HG03025 (cell line): ENCODE measurements at regions not wholly inside any gene's neighbourhood (a gene's known extent, or its start where the extent isn't known, plus 50 kb on each side); places are given as distances from the start of the nearest gene placed in this dataset.

Experiments
- ATAC-seq: cut with Tn5 transposase; IDR thresholded peaks from one replicate; pipeline ENCODE4 v1.9.1; 2021; ENCODE audit warnings: mild to moderate bottlenecking, moderate library complexity; ENCODE audit not compliant: unreplicated experiment, low FRiP score

GRCh38 chr12:107271523-107271922, 178.2 kb upstream of the CRY1 start:
- ATAC-seq, result no peak

DNA sequence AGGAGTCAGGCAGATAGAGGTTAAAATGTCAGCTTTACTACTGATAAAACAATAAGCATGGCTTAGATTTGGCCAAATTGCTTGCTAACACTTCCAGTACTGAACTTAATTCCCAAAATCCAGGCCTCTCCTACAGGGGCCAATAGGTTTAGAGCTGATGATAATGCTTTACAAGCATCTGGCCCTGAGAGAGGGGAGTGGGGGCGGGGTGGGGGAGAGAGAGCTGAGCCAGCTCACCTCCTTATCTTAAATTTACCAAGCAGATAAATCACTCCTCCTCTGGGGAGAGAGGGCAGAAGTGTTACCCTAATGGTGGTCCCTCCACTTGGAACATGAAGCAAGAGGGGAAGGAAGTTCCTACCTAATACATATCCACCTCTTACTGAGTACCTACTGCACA, 182.2 kb upstream of the CRY1 start:
- no peak for ATAC-seq

DNA sequence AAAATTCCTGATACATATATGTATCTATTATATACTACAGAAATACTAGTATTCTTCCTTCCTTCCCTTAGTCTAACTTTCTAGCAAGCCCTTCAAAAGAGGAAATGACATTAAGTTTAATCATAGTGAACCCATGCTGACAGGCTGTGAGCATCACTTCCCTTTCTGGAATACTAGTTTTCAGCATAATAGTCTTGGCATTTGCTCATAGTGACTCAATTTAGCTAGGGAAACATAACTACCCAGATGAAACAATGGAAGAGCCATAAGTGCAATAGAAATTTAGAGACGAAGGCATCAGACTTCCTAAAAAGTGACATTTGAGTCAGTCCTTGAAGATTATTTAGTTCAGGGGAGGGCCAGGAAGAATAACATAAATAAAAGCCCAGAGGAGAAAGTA, 184.5 kb upstream of the CRY1 start:
- ATAC-seq, result no peak

DNA sequence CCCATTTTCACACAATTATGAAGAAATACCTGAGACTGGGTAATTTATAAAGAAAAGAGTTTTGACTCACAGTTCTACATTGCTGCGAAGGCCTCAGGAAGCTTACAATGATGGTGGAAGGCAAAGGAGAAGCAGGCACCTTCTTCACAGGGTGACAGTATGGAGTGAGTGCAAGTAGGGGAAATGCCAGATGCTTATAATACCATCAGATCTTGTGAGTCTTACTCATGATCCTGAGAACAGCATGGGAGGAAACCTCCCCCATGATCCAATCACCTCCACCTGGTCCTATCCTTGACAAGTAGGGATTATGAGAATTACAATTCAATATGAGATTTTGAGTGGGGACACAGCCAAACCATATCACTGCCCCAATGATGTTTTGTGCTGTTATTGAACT, 189.3 kb upstream of the CRY1 start:
- no peak for ATAC-seq

- no peak for ATAC-seq
These were observed 190.3 kb upstream of the CRY1 start for GRCh38 chr12:107283652-107284051.

DNA sequence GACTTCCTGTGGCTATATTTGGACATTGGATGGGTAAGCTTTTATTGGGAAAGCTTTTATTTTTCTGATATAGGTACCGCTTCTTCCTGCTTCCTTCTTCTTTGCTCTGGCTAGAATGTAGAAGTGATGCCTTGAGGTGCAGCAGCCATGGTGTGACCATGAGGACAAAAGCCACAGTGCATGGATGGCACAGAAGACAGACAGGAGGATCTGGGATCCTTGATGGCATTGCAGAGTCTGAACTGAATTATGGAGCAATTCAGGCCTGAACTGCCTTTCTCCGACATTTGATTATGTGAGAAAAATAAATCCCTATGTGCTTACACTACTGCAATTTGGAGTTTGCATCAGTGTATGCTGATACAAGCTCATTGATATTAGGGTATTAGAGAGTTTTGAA, 191.3 kb upstream of the CRY1 start:
- no peak for ATAC-seq

DNA sequence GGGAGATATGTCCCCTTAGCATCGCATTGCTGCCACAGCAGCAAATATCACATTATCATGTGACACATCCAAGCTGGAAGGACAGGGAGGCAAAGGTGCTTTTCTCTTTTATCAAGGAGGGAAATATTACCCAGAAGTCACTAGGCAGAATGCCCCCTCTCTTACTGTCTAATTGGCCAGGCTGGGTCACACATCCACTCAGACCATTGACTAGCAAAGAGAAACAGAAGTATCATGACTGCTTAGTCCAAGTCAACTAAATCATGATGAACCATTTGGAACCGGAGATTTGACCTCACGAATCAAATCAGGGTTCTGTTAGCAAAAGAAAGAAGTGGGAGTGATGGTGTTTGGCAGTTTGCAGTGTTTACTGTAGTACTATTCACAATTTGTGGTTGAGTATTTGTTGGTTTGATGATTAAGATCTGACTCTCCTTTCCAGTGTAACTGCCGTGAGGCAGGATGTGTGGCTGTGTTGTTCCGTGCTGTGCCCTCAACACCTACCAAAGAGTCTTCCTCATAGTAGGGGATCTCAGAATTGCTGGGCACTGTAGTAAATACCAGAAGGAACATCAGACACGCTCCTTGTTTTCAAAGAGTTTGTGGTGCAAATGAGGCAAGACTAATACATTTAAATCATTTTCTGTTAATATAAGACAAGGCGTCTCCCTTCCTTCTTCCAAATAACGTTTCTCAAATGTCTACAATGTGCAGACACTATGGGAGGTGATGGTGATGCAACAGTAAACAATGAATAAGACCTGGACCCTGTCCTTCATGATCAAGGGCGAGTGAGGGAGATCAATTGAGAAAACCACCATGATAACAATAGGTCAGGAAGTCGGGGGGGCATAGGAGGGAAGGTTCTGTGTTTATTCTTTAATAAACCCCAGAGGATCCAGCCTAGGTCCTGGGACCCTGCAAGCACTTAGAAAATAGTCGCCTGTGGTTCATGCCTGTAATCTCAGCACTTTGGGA, 194.4 kb upstream of the CRY1 start:
- ATAC-seq, result no peak

DNA sequence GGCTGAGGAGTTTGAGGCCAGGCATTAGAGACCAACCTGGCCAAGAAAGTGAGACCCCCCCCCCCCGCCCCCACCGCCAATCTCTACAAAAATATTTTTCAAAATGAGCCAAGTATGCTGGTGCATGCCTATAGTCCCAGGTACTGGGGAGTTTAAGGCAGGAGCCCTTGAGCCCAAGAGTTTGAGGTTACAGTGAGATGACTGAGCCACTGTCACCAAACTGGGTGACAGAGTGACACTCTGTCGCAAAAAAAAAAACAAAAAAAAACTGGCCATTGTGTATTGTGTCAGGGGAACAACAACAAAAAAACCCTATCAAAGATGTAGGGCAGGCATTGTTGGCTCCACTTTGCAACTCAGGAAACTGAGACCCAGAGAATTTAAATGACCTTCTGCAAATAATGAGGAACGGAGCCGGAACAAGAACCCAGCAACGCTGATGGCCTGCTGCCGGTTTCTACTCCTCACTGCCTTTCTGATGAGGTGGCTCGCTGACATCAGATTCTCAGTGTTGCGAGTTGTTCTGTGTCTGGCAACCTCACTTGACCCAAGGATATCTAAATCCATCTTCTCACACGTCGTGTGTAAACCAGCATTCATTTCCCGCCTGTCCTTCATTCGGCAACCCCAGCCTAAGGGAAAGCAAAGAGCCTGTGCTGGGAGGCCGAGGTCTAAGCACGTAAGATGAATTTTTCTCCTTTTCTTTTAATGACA, 195.2 kb upstream of the CRY1 start:
- ATAC-seq, result no peak

DNA sequence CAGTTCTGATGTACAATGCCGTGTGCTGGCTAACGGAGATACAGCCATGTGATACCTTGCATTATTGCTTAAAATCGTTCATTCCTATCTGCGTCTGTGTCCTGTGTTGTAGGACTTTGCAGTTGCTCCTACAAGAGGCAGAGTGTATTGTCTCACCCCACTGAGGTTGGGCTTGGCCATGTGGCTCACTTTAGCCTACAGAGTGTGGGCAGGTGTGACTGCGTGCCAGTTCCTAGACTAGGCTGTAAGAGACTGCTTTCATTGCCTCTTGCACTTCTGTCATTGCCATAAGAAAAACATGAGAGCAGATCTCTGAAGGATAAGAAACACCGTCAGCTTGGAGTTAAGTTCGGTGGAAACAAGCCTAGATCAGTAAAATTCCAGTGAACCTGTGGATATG, 197.7 kb upstream of the CRY1 start:
- ATAC-seq, result no peak

DNA sequence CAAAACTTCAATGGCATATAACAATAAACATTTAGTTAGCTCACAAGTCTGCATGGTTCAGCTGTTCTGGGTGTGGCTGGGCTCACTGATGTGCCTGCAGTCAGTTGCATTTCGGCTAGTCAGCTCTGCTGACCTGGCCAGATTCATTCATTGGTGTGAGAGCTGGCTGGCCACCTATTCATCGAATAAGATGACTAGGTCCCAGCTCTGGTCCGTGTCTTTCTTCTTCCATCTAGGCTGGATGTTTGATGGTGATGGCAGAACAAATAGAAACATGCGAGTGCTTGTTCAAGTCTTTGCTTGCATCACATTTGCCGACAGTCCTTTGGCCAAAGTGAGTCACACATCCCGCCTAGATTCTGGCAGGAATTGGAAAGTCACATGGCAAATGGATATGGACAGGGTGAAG, 203.3 kb upstream of the CRY1 start:
- ATAC-seq, result no peak

DNA sequence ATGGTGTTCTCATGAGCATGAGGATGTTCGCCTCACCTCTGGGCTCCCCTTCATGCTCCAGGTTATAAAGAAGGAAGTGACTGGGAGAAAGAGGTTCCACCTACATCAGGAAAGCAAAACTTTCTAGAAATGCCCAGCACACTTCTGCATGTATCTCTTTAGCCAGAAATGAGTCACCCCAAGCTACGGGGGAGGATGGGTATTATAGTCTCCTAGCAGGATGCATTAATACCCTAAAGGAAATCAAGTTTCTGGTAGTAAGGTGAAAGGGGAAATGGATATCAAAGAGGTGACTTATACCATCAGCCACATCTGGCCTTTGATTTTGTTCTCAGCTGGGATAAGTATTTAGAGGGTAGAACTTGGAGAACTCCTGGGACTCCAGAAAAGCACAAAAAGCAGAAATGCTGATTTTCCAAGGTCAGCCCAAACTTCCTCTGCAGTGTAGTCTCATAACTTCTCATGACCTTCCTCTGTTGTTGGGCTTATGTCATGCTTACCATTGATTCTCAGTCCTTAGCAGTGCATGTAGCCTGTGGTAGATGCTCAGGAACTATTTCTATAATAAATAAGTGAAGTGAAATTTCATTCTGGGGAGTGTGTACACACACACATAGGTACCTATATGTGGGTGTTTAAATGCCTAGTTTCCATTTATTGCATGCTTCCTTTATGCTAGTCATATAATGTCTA, 209.4 kb upstream of the CRY1 start:
- no peak for ATAC-seq

DNA sequence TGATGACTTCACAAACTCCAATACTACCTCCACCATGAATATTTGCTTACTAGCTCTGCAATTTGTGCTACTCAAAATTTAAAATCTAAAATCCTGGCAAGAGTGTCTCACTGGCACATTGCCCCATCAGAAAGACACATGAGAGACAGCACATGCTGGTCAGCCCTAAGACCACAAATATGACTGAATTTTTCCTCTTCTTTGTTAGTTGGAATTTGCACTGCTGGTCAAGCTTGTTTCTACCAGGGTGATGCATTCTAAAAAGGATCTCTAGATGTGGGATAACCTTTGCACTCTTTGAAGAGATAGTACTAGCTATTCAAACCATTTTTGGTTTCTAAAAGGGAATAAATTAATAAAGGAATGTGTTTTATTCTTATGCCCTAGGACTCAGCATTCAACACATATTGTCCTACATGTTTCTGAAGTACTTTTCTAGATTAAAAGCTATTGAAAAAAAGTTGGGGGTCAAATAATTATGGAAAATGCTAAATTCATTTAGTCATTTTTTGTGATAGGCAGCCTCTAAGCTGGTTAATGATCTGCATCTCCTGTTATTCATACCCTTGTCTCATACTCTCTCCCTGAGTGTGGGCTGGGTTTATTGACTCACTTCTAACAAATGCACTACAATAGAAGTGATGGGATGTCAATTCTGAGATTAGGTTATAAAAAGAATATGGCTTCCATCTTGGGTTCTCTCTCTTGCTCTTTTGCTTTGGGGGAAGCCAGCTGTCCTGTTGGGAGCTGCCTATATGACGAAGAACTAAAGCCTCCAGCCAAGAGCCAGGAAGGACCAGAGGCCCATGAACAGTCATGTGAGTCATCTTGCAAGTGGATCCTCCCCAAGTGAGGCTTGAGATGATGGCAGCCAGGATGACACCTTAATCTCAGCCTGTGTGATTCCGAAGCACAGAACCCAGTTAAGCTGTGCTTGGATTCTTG, 211.5 kb upstream of the CRY1 start:
- no peak for ATAC-seq

- no peak for ATAC-seq
These were observed 212.9 kb upstream of the CRY1 start for GRCh38 chr12:107306141-107306659.

DNA sequence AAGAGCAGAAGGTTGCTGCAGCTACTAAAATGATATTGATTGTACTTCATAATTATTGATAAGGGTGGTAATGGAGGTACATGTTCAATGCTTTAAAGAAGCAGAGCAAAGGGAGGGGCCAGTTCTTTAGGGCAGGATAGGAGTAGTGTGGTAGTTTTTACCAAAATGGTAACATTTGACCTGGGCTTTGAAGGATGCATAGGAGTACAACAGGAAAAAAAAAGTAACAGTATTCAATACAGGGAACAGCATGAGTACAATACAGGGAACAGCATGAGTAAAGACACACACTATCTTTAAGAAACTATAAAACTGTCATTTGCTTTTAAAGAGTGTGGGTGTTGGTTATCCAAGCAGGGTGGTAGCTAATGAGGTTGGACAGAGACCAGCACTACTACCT, 215.0 kb upstream of the CRY1 start:
- no peak for ATAC-seq

GRCh38 chr12:107309020-107309419, 215.7 kb upstream of the CRY1 start:
- ATAC-seq, result no peak

DNA sequence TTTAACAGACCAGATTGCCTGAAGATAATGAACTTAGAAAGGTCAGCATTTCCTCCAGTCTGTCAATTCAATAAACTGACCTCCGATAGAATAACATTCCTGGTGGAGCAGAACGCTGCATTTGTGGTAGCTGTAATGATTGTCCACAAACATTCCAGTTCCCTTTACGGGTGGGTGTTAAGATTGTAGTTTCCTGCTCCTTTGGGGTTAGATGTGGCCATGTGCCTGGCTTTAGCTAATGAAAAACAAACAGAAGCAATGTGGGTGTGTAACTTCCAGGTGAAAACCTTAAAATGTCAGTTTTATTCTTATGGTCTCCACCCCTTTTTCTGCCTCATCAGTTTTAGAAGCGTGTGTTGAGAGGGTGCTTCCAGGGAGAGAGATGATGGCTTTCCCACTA, 217.3 kb upstream of the CRY1 start:
- no peak for ATAC-seq

GRCh38 chr12:107311682-107312081, 218.3 kb upstream of the CRY1 start:
- ATAC-seq, result no peak

DNA sequence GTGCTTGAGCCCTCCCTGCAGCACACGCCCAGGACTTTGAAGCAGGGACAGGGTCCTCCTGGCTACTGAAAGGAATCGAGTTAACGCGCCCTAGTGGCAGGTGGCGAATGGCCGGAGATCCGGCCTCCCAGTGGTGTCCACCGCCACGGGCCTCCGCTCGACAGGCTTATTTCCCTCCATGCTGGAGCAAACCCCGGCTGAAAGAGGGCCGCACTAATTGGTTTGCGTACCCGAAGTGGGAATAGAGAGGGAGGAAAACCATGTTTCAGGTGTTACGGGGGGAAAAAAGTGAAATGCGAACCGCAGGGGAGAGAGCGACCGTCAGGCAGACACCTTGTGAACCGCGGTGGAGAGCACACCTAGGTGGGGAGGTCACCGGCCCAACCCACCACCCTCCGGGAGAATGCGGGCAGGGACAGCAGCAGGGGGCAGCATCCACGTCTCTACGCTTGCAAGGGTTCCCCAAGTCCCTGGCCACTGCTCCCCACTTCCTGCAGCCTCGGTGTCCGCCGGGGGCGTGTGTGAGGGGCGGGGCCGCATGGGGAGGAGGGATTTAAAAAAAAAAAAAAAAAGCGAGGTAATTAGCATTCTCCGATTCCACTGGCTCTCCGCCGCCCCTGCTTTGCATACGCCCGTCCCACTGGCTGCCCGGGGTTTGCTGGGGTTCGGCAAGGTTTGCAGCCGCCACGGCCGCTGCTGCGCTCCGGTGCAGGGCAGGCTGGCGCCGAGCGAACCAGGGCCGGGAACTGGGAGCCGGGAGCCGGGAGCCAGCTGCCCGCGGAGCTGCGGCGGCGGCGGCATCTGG, 224.6 kb upstream of the CRY1 start:
- ATAC-seq, result no peak

- no peak for ATAC-seq
These were observed 225.1 kb upstream of the CRY1 start for GRCh38 chr12:107318556-107318805.
